AG04449 (cell line): ENCODE measurements at regions not wholly inside any gene's neighbourhood (a gene's known extent, or its start where the extent isn't known, plus 50 kb on each side); places are given as distances from the start of the nearest gene placed in this dataset.

ENCODE experiments used
- CTCF ChIA-PET: fragments of 350-600 bp; formaldehyde crosslinking; extraction: SDS; loops from one replicate; lab custom pipeline; 2021; ENCODE audit warnings: antibody characterized with exemption; lab: Yijun Ruan, JAX
- POLR2A ChIA-PET: fragments of 400-600, 350-600 bp; formaldehyde crosslinking; extraction: SDS; loops from one replicate; lab custom pipeline; 2020; ENCODE audit warnings: antibody characterized with exemption, inconsistent platforms; lab: Yijun Ruan, JAX
- DNase-seq: peaks from one replicate; pipeline ENCODE4 v3.0.0-alpha.2; 2010; ENCODE audit warnings: low read depth, low spot score
- H3K4me3 ChIP-seq: 2 replicates; pipeline ENCODE4 v1.5.1; 2011; ENCODE audit warnings: low read depth, mild to moderate bottlenecking, control low read depth, low read length
- TF ChIP-seq, protein P1 (sequence below): IDR thresholded peaks from one replicate; pipeline ENCODE4 v1.5.1; 2011; ENCODE audit warnings: mild to moderate bottlenecking, moderate library complexity, low read length, control low read depth, inconsistent platforms; ENCODE audit not compliant: insufficient read depth; ENCODE audit errors: missing control alignments

- ChIA-PET POLR2A (no interaction called here), CTCF (interaction anchor here (1.4 kb wide), 1 partner anchor 14 kb away, joined by 4 read pairs; no protein-coding TSS in a partner anchor)
- no peak overlapping the region for H3K4me3 ChIP-seq
- TF ChIP-seq, protein P1, sequence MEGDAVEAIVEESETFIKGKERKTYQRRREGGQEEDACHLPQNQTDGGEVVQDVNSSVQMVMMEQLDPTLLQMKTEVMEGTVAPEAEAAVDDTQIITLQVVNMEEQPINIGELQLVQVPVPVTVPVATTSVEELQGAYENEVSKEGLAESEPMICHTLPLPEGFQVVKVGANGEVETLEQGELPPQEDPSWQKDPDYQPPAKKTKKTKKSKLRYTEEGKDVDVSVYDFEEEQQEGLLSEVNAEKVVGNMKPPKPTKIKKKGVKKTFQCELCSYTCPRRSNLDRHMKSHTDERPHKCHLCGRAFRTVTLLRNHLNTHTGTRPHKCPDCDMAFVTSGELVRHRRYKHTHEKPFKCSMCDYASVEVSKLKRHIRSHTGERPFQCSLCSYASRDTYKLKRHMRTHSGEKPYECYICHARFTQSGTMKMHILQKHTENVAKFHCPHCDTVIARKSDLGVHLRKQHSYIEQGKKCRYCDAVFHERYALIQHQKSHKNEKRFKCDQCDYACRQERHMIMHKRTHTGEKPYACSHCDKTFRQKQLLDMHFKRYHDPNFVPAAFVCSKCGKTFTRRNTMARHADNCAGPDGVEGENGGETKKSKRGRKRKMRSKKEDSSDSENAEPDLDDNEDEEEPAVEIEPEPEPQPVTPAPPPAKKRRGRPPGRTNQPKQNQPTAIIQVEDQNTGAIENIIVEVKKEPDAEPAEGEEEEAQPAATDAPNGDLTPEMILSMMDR: no peak
- DNase-seq: no peak
These were observed 527.2 kb downstream of the PRELID2 start for GRCh38 chr5:145307866-145308382.

- no peak overlapping the region for H3K4me3 ChIP-seq
- CTCF ChIA-PET: no interaction called here
- DNase-seq: no peak
- TF ChIP-seq, protein P1: no peak
- POLR2A ChIA-PET: no interaction called here
These were observed 539.8 kb downstream of the PRELID2 start for GRCh38 chr5:145295236-145295835.

GRCh38 chr5:145294331-145294730 lies 540.8 kb downstream of the PRELID2 start:
- ChIA-PET POLR2A (no interaction called here), CTCF (interaction anchor here (1.4 kb wide), 1 partner anchor 8 kb away, joined by 3 read pairs; no protein-coding TSS in a partner anchor)
- no peak overlapping the region for H3K4me3 ChIP-seq
- DNase-seq: no peak
- TF ChIP-seq, protein P1: no peak

- POLR2A ChIA-PET: no interaction called here
- no peak for DNase-seq
- CTCF ChIA-PET: interaction anchor here (1.4 kb wide), 1 partner anchor 9 kb away, joined by 3 read pairs; no protein-coding TSS in a partner anchor
- H3K4me3 ChIP-seq: no peak overlapping the region
- TF ChIP-seq, protein P1: no peak
These were observed 541.4 kb downstream of the PRELID2 start for GRCh38 chr5:145293716-145294115.

DNA sequence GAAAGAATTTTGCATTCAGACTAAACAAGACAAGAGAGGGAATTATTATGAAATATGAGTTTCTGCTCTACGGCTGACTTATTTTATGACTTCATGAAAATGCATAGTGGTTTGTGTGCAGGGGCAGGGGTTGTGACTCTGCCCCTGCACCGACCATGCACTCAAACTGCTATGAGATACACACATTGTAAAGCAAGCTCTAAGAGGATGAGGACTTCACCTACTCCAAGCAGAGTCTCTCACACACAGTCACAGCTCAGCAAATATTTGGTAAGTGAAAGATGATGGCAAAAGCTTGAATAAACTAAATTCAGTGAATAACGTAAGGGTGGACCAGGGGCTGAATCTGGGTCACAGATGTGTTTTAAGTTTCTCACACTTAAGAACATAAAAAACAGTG lies 542.9 kb downstream of the PRELID2 start:
- no peak for DNase-seq
- TF ChIP-seq, protein P1: no peak
- ChIA-PET POLR2A (no interaction called here), CTCF (interaction anchor here (1.3 kb wide), 1 partner anchor 9 kb away, joined by 5 read pairs; no protein-coding TSS in a partner anchor)
- H3K4me3 ChIP-seq: no peak overlapping the region

DNA sequence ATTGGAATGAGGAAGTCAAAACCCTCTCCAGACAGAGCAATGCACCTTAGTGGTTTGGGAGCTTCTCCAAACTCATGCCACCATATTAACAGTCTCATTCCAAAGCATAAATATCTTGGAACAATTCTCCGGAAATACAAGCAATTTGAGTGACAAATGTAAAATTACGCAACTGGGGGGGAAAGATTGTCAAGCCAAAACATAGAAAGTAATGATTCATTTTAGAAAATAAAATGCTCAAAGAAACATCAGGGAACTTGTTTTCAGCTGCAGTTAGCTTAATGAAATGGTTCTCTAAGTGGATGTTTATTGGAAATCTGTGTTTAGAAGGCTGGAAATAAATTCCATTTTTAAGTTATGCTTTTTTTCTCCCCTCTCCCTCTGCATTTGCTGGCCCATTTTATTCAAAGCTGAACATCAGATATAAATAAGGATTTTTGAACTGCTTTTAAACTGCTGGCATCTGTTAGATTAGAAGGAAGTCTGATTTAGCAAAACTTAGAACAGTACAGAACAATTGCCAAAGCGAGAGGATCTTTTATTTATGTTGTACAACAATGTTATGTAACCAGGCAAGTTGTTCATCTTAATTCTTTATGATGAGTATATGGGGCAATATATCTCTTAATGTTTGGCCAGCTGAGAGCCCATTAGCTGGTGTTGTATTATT lies 551.9 kb downstream of the PRELID2 start:
- TF ChIP-seq, protein P1: no peak
- CTCF ChIA-PET: interaction anchor here (1.5 kb wide), 1 partner anchor 9 kb away, joined by 5 read pairs; no protein-coding TSS in a partner anchor
- POLR2A ChIA-PET: no interaction called here
- no peak overlapping the region for H3K4me3 ChIP-seq
- DNase-seq: no peak
